IMR-90 (cell line): ENCODE measurements at regions not wholly inside any gene's neighbourhood (a gene's known extent, or its start where the extent isn't known, plus 50 kb on each side); places are given as distances from the start of the nearest gene placed in this dataset.

Source experiments
- ATAC-seq: fragments of 200-7000 bp; cut with Tn5 transposase; 2 replicates; pipeline ENCODE4 v1.9.1; 2020; ENCODE audit warnings: low read depth, mild to moderate bottlenecking, moderate library complexity
- BruUV-seq: library from RNA; stranded (reverse); fragments of 400-500 nt; replicated peaks from 2 replicates; lab custom pipeline; 2021; lab: Mats Ljungman, UMichigan
- CTCF ChIA-PET: fragments of 300-600 bp; formaldehyde crosslinking; extraction: SDS; loops from one replicate; lab custom pipeline; 2021; ENCODE audit warnings: antibody characterized with exemption; lab: Yijun Ruan, JAX
- POLR2A ChIA-PET: fragments of 300-600 bp; sonication (Branson Sonifier 250); formaldehyde crosslinking; loops from one replicate; lab custom pipeline; 2022; ENCODE audit warnings: antibody characterized with exemption; ENCODE audit not compliant: unreplicated experiment; lab: Charles Lee
- DNase-seq: peaks from one replicate; pipeline ENCODE4 v3.0.0; 2013
- H2AFZ ChIP-seq: replicated peaks from 2 replicates; pipeline ENCODE3; 2013; ENCODE audit warnings: low read length, mild to moderate bottlenecking; ENCODE audit not compliant: poor library complexity
- H2AK5ac ChIP-seq: 2 replicates; pipeline ENCODE4 v1.6.1; 2013; ENCODE audit warnings: low read depth, low read length, inconsistent platforms
- H2AK9ac ChIP-seq: replicated peaks from 2 replicates; pipeline ENCODE3; 2013; ENCODE audit warnings: mild to moderate bottlenecking, low read depth, low read length, moderate library complexity; ENCODE audit not compliant: poor library complexity
- H2BK120ac ChIP-seq: 2 replicates; pipeline ENCODE4 v1.6.1; 2013; ENCODE audit warnings: low read depth, low read length, inconsistent platforms
- H2BK15ac ChIP-seq: 3 replicates; pipeline ENCODE4 v1.6.1; 2013; ENCODE audit warnings: low read depth, low read length, inconsistent platforms
- H2BK20ac ChIP-seq: 2 replicates; pipeline ENCODE4 v1.6.1; 2013; ENCODE audit warnings: low read depth, mild to moderate bottlenecking, inconsistent platforms, low read length, moderate library complexity
- H2BK5ac ChIP-seq: 2 replicates; pipeline ENCODE4 v1.6.1; 2013; ENCODE audit warnings: mild to moderate bottlenecking, low read depth, low read length, inconsistent platforms; ENCODE audit not compliant: poor library complexity, severe bottlenecking
- H3K14ac ChIP-seq: replicated peaks from 2 replicates; pipeline ENCODE4 v1.6.1; 2013; ENCODE audit warnings: low read depth, low read length, inconsistent platforms
- H3K18ac ChIP-seq: 2 replicates; pipeline ENCODE4 v1.6.1; 2013; ENCODE audit warnings: low read depth, low read length, control low read depth
- H3K23ac ChIP-seq: 2 replicates; pipeline ENCODE4 v1.6.1; 2013; ENCODE audit warnings: low read depth, low read length, inconsistent platforms
- H3K27ac ChIP-seq: 2 replicates; pipeline ENCODE4 v1.5.1; 2013; ENCODE audit warnings: mild to moderate bottlenecking, control low read depth, low read length; ENCODE audit not compliant: insufficient read depth
- H3K27me3 ChIP-seq: 2 replicates; pipeline ENCODE4 v1.6.1; 2013; ENCODE audit warnings: low read length; ENCODE audit not compliant: control insufficient read depth, insufficient read depth
- H3K36me3 ChIP-seq: 2 replicates; pipeline ENCODE4 v1.6.1; 2013; ENCODE audit warnings: low read length, mixed read lengths; ENCODE audit not compliant: control insufficient read depth, insufficient read depth
- H3K4ac ChIP-seq: 2 replicates; pipeline ENCODE4 v1.6.1; 2013; ENCODE audit warnings: low read depth, low read length, inconsistent platforms
- H3K4me1 ChIP-seq: 2 replicates; pipeline ENCODE4 v1.6.1; 2013; ENCODE audit warnings: low read length, mixed read lengths; ENCODE audit not compliant: control insufficient read depth, insufficient read depth
- H3K4me2 ChIP-seq: 2 replicates; pipeline ENCODE4 v1.6.1; 2013; ENCODE audit warnings: low read depth, mild to moderate bottlenecking, control low read depth, low read length, moderate library complexity
- H3K4me3 ChIP-seq: 2 replicates; pipeline ENCODE4 v1.5.1; 2013; ENCODE audit warnings: low read depth, mild to moderate bottlenecking, control low read depth, low read length, moderate library complexity; ENCODE audit not compliant: insufficient read depth
- H3K56ac ChIP-seq: 2 replicates; pipeline ENCODE4 v1.6.1; 2013; ENCODE audit warnings: low read length, inconsistent platforms; ENCODE audit not compliant: insufficient read depth; ENCODE audit errors: extremely low read depth
- H3K79me1 ChIP-seq, 2 experiments: 2 replicates each; pipeline ENCODE4 v1.6.1; 2013; ENCODE audit warnings: low read length in 2 of 2, inconsistent platforms in 1 of 2, low read depth in 1 of 2
- H3K9ac ChIP-seq: 2 replicates; pipeline ENCODE4 v1.6.1; 2013; ENCODE audit warnings: low read depth, low read length, control low read depth
- H3K9me1 ChIP-seq: 2 replicates; pipeline ENCODE4 v1.6.1; 2013; ENCODE audit warnings: low read length, inconsistent platforms; ENCODE audit not compliant: insufficient read depth
- H3K9me3 ChIP-seq: 2 replicates; pipeline ENCODE4 v1.6.1; 2013; ENCODE audit warnings: low read length; ENCODE audit not compliant: control insufficient read depth, insufficient read depth
- H4K20me1 ChIP-seq: 2 replicates; pipeline ENCODE4 v1.6.1; 2013; ENCODE audit warnings: low read length, inconsistent platforms; ENCODE audit not compliant: insufficient read depth
- H4K5ac ChIP-seq: 2 replicates; pipeline ENCODE4 v1.6.1; 2013; ENCODE audit warnings: mild to moderate bottlenecking, low read depth, low read length, control low read depth
- H4K8ac ChIP-seq, 2 experiments: 2 replicates each; pipeline ENCODE4 v1.6.1; 2013; ENCODE audit warnings: low read depth in 2 of 2, low read length in 2 of 2, control low read depth in 1 of 2, inconsistent platforms in 1 of 2
- H4K91ac ChIP-seq: 2 replicates; pipeline ENCODE4 v1.6.1; 2013; ENCODE audit warnings: low read depth, low read length, inconsistent platforms; ENCODE audit not compliant: insufficient read depth
- BHLHE40 ChIP-seq: fragments of 150-350 bp; IDR thresholded peaks from 2 replicates; pipeline ENCODE4 v1.6.1; 2016; ENCODE audit warnings: mild to moderate bottlenecking, low read depth, low read length
- CHD1 ChIP-seq: IDR thresholded peaks from 2 replicates; pipeline ENCODE4 v1.6.1; 2012; ENCODE audit warnings: low read depth, low read length, improper control_type of control experiment
- CTCF ChIP-seq: conservative IDR thresholded peaks from 2 replicates; pipeline ENCODE4 v1.5.1; 2012; ENCODE audit warnings: mild to moderate bottlenecking, low read depth, low read length, improper control_type of control experiment
- MXI1 ChIP-seq: IDR thresholded peaks from 2 replicates; pipeline ENCODE4 v1.6.1; 2012; ENCODE audit warnings: low read depth, mild to moderate bottlenecking, low read length, moderate library complexity, borderline replicate concordance
- WGBS, 2 experiments: methylation state at CpG; one replicate each; pipeline versions ENCODE4 v1.1.5 to v1.1.7; 2013; ENCODE audit warnings: missing lambda C conversion rate in 2 of 2; ENCODE audit not compliant: insufficient read length in 1 of 2; ENCODE audit errors: extremely low coverage in 2 of 2; 5-methylcytosine and 5-hydroxymethylcytosine counted together
- dilution Hi-C: fragments of 300-500 bp; cut with HindIII; formaldehyde crosslinking; loops from one replicate; pipeline ENCODE4 v1.14.3; 2018; ENCODE audit warnings: low sequenced_read_pairs; ENCODE audit not compliant: unreplicated experiment
- in situ Hi-C: fragments of 300-500 bp; cut with MboI; formaldehyde crosslinking; loops from 3 replicates; pipeline ENCODE4 v1.14.3; 2019; ENCODE audit warnings: low sequenced_read_pairs, inconsistent platforms, mixed read lengths
- intact Hi-C: fragments of 100-400 bp; cut with micrococcal nuclease; formaldehyde crosslinking; loops from 2 replicates; pipeline ENCODE4 v1.10.0; 2022
- TF ChIP-seq, protein P1 (sequence below): fragments of 150-350 bp; IDR thresholded peaks from 2 replicates; pipeline ENCODE4 v1.6.1; 2016; ENCODE audit warnings: low read depth, mild to moderate bottlenecking, low read length, moderate library complexity, borderline replicate concordance
- TF ChIP-seq, protein P2 (sequence below): fragments of 150-350 bp; IDR thresholded peaks from 2 replicates; pipeline ENCODE4 v1.6.1; 2017; ENCODE audit warnings: mild to moderate bottlenecking, antibody characterized with exemption, low read length, low read depth

DNA sequence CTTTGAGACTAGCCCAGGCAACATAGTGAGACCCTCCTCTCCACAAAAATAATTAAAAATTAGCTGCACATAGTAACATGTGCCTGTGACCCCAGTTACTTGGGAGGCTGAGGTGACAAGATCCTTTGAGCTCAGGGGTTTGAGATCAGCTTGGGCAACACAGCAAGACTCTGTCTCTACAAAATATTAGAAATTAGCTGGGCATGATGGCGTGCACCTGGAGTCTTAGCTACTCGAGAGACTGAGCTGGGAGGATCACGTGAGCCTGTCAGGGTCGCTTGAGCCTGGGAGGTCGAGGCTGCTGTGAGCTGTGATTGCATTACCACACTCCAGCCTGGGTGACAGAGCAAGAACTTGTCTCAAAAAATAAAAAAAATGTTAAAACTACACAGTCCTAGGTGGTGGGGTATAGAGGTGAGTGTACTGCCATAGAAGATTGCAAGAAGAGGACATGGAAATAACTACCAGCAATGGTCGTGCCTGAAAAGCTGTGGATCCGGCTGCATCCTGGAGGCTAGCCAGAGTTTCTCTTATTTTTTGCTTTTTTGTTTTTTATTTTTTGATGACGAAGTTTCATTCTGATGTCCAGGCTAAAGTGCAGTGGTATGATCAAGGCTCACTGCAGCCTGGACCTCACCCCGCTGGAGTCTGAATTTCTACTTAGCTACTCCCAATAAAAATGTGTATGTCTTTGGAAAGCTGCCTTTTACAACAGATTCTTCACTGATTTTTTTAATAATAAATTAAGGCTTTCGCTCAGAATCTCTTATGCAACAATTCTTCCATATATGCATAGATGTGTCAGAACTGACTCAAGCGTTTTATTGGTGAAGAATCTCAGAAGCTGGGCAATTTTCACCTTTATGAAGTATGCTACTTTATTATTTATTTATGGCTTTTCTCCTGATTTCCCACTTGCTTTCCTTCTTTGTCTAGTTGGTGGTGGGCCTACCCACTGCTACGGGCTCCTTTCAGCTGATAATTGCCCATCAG is 393.8 kb downstream of the TSHZ3 start:
- no peak overlapping the region for H2AK5ac ChIP-seq
- H4K5ac ChIP-seq: no peak overlapping the region
- intact Hi-C loops: no loop called here
- H3K18ac ChIP-seq: no peak overlapping the region
- no peak overlapping the region for H4K91ac ChIP-seq
- no peak overlapping the region for H2BK120ac ChIP-seq
- H2BK20ac ChIP-seq: no peak overlapping the region
- no peak overlapping the region for H2AK9ac ChIP-seq
- H3K14ac ChIP-seq: no peak overlapping the region
- WGBS, 2 experiments: no CpG with 5 or more reads among the region's 12 CpGs
- no peaks in the 10 kb centered on the region for H3K4me1 ChIP-seq
- no peak overlapping the region for H3K4me3 ChIP-seq
- no peak for ATAC-seq
- H3K9ac ChIP-seq: no peak overlapping the region
- H3K36me3 ChIP-seq: no peaks in the 10 kb centered on the region
- no peak overlapping the region for H2BK15ac ChIP-seq
- H3K27ac ChIP-seq: no peak overlapping the region
- ChIA-PET CTCF (no interaction called here), POLR2A (interaction anchor here (0.7 kb wide), 1 partner anchor 16 kb away, joined by 3 read pairs; no protein-coding TSS in a partner anchor)
- no peaks in the 10 kb centered on the region for H3K27me3 ChIP-seq
- H2AFZ ChIP-seq: no peak overlapping the region
- no peak overlapping the region for H3K4ac ChIP-seq
- H3K79me1 ChIP-seq: no peaks in the 10 kb centered on the region
- H3K23ac ChIP-seq: no peak overlapping the region
- no peak overlapping the region for H2BK5ac ChIP-seq
- TF ChIP-seq CTCF (no peak), CHD1 (no peak), MXI1 (no peak), BHLHE40 (no peak)
- TF ChIP-seq, protein P1, sequence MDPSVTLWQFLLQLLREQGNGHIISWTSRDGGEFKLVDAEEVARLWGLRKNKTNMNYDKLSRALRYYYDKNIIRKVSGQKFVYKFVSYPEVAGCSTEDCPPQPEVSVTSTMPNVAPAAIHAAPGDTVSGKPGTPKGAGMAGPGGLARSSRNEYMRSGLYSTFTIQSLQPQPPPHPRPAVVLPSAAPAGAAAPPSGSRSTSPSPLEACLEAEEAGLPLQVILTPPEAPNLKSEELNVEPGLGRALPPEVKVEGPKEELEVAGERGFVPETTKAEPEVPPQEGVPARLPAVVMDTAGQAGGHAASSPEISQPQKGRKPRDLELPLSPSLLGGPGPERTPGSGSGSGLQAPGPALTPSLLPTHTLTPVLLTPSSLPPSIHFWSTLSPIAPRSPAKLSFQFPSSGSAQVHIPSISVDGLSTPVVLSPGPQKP: no peak
- TF ChIP-seq, protein P2, sequence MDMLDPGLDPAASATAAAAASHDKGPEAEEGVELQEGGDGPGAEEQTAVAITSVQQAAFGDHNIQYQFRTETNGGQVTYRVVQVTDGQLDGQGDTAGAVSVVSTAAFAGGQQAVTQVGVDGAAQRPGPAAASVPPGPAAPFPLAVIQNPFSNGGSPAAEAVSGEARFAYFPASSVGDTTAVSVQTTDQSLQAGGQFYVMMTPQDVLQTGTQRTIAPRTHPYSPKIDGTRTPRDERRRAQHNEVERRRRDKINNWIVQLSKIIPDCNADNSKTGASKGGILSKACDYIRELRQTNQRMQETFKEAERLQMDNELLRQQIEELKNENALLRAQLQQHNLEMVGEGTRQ: no peak
- no peaks in the 10 kb centered on the region for H3K9me1 ChIP-seq
- H3K9me3 ChIP-seq: no peaks in the 10 kb centered on the region
- H4K8ac ChIP-seq: no peak overlapping the region
- in situ Hi-C loops: no loop called here
- H3K56ac ChIP-seq: no peak overlapping the region
- H4K20me1 ChIP-seq: no peaks in the 10 kb centered on the region
- H3K4me2 ChIP-seq: no peak overlapping the region
- no TSS peak for BruUV-seq
- dilution Hi-C loops: no loop called here
- DNase-seq: no peak
